SK-N-SH (cell line): ENCODE measurements at regions not wholly inside any gene's neighbourhood (a gene's known extent, or its start where the extent isn't known, plus 50 kb on each side); places are given as distances from the start of the nearest gene placed in this dataset.

Experiments
- EP300 ChIP-seq, 2 experiments: IDR thresholded peaks; 2 replicates each; pipeline versions ENCODE4 v1.4.0 to v1.6.1; 2012; ENCODE audit warnings: borderline replicate concordance in 1 of 2, low read depth in 1 of 2, low read length in 1 of 2
- NRF1 ChIP-seq: IDR thresholded peaks from 2 replicates; pipeline ENCODE4 v1.6.1; 2012; ENCODE audit warnings: low read depth, mild to moderate bottlenecking, low read length
- POLR2AphosphoS5 ChIP-seq: IDR thresholded peaks from 2 replicates; pipeline ENCODE4 v1.6.1; 2012; ENCODE audit warnings: low read depth, low read length
- RAD21 ChIP-seq: IDR thresholded peaks from 2 replicates; pipeline ENCODE4 v1.6.1; 2012; ENCODE audit warnings: mild to moderate bottlenecking, low read length
- SMC3 ChIP-seq: IDR thresholded peaks from 2 replicates; pipeline ENCODE4 v1.6.1; 2012; ENCODE audit warnings: low read depth, low read length, improper control_type of control experiment
- TF ChIP-seq, protein P1 (sequence below): IDR thresholded peaks from 2 replicates; pipeline ENCODE4 v1.4.0; 2012; ENCODE audit warnings: low read depth
- TF ChIP-seq, protein P2 (sequence below): fragments of 200-600 bp; sonication (generic); IDR thresholded peaks from 2 replicates; pipeline ENCODE4 v1.6.1; 2017; ENCODE audit warnings: antibody characterized with exemption, mild to moderate bottlenecking, moderate library complexity

DNA sequence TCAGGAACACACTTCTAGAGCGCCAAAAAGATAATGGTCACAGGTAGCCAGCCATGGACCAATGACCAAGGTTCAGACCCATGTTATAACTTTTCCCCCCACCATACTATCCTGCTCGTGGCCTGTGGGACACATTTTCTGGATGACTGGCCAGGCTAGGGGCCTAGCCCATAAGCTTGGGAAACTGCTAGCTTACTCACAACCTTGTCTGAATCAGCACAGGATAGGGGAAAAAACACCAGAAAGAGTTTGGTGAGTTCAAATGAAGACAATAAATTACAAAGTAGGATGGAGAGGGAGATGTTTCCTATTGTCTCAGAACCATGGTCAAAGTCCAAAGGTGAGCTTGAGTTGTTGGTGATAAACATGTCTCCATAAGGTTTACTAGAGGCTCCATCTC is 156.3 kb upstream of the CCDC68 start:
- TF ChIP-seq, protein P1, sequence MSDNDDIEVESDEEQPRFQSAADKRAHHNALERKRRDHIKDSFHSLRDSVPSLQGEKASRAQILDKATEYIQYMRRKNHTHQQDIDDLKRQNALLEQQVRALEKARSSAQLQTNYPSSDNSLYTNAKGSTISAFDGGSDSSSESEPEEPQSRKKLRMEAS = no peak
- TF ChIP-seq SMC3 (no peak), NRF1 (no peak), POLR2AphosphoS5 (no peak), EP300 (IDR thresholded peaks at IDR 0.05; ENCODE audit: borderline replicate concordance in 1 of 2, low read depth in 1 of 2, low read length in 1 of 2) (no peak), RAD21 (no peak)
- TF ChIP-seq, protein P2, sequence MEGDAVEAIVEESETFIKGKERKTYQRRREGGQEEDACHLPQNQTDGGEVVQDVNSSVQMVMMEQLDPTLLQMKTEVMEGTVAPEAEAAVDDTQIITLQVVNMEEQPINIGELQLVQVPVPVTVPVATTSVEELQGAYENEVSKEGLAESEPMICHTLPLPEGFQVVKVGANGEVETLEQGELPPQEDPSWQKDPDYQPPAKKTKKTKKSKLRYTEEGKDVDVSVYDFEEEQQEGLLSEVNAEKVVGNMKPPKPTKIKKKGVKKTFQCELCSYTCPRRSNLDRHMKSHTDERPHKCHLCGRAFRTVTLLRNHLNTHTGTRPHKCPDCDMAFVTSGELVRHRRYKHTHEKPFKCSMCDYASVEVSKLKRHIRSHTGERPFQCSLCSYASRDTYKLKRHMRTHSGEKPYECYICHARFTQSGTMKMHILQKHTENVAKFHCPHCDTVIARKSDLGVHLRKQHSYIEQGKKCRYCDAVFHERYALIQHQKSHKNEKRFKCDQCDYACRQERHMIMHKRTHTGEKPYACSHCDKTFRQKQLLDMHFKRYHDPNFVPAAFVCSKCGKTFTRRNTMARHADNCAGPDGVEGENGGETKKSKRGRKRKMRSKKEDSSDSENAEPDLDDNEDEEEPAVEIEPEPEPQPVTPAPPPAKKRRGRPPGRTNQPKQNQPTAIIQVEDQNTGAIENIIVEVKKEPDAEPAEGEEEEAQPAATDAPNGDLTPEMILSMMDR = no peak
